ENCODE measurements at regions not wholly inside any gene's neighbourhood (a gene's known extent, or its start where the extent isn't known, plus 50 kb on each side); places are given as distances from the start of the nearest gene placed in this dataset.

DNA sequence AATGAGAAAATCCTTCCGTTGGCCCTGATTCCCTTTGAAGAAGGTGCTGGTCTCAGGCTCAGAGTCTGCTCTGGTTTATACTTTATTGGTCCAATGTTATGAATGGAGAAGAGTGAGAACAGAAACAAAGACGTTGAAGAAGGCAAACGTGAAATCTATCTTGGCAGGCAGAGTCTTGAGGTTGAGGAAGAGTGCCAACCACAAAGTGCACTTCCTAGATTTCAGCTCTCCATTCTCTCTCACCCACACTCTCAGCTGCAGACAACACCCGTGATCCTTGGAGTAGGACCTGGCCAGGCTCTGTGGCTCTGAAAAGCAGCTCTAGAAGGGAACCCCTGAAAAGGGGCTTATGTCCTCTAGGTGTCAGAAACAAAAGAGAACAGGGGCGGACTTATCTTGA is 128.9 kb upstream of the PLXNA4 start:
- TF ChIP-seq, protein P1, sequence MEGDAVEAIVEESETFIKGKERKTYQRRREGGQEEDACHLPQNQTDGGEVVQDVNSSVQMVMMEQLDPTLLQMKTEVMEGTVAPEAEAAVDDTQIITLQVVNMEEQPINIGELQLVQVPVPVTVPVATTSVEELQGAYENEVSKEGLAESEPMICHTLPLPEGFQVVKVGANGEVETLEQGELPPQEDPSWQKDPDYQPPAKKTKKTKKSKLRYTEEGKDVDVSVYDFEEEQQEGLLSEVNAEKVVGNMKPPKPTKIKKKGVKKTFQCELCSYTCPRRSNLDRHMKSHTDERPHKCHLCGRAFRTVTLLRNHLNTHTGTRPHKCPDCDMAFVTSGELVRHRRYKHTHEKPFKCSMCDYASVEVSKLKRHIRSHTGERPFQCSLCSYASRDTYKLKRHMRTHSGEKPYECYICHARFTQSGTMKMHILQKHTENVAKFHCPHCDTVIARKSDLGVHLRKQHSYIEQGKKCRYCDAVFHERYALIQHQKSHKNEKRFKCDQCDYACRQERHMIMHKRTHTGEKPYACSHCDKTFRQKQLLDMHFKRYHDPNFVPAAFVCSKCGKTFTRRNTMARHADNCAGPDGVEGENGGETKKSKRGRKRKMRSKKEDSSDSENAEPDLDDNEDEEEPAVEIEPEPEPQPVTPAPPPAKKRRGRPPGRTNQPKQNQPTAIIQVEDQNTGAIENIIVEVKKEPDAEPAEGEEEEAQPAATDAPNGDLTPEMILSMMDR (IDR thresholded peaks at IDR 0.05), result no peak
- TF ChIP-seq POLR2AphosphoS5 (IDR thresholded peaks at IDR 0.05; ENCODE audit: insufficient read depth in 1 of 2, low read depth in 1 of 2), result no peak

All from vagina (tissue), 2 donors.